ENCODE measurements at regions not wholly inside any gene's neighbourhood (a gene's known extent, or its start where the extent isn't known, plus 50 kb on each side); places are given as distances from the start of the nearest gene placed in this dataset.

- no peak for TF ChIP-seq CTCF (IDR thresholded peaks at IDR 0.05; ENCODE audit: insufficient read depth, low read length)
- no peak for TF ChIP-seq SPI1 (IDR thresholded peaks at IDR 0.05; ENCODE audit: borderline replicate concordance, low read depth)
- TF ChIP-seq POLR2AphosphoS5 (IDR thresholded peaks at IDR 0.05; ENCODE audit: low read depth) = no peak
- no peak for TF ChIP-seq REST (IDR thresholded peaks at IDR 0.05; ENCODE audit: insufficient replicate concordance, low read depth)
Observed at GRCh38 chr4:176014583-176015108, 51.0 kb upstream of the WDR17 start.

Measured in HL-60 (cell line).